ENCODE measurements at regions not wholly inside any gene's neighbourhood (a gene's known extent, or its start where the extent isn't known, plus 50 kb on each side); places are given as distances from the start of the nearest gene placed in this dataset.

- 63 to 87% (median 72%) methylated on average over 3 of the region's 3 CpGs for WGBS, 5 donors
These were observed 855.8 kb downstream of the HACE1 start for GRCh38 chr6:104003803-104004516.

GRCh38 chr6:103995571-103995970, 864.1 kb downstream of the HACE1 start:
- no peak for DNase-seq
- H3K4me1 ChIP-seq, result no peaks in the 10 kb centered on the region
- H3K27me3 ChIP-seq, result no peaks in the 10 kb centered on the region
- TF ChIP-seq CTCF (IDR thresholded peaks at IDR 0.05) (no peak), EP300 (IDR thresholded peaks at IDR 0.05) (no peak), POLR2A (IDR thresholded peaks at IDR 0.05) (no peak), POLR2AphosphoS5 (IDR thresholded peaks at IDR 0.05) (no peak)
- intact Hi-C loops (cut with DNase I; ENCODE audit: low total_unique reads), result no loop called here
- WGBS, 5 donors, result 85 to 93% (median 90%) methylated on average over 1 of the region's 1 CpG
- H3K4me3 ChIP-seq, result no peak overlapping the region
- no peaks in the 10 kb centered on the region for H3K36me3 ChIP-seq
- H3K9me3 ChIP-seq, result no peaks in the 10 kb centered on the region
- no peak overlapping the region for H3K27ac ChIP-seq

More at GRCh38 chr6:104003803-104004516, 855.8 kb downstream of the HACE1 start:
- no peak for TF ChIP-seq POLR2A (IDR thresholded peaks at IDR 0.05)
- peak in 1 of 7 experiments; percentile 6 for TF ChIP-seq CTCF (IDR thresholded peaks at IDR 0.05)
- no peak overlapping the region for H3K4me3 ChIP-seq
- no peaks in the 10 kb centered on the region for H3K36me3 ChIP-seq
- no peaks in the 10 kb centered on the region for H3K4me1 ChIP-seq
- no peak for DNase-seq
- H3K27ac ChIP-seq, result no peak overlapping the region
- H3K27me3 ChIP-seq, result no peaks in the 10 kb centered on the region
- H3K9me3 ChIP-seq, result no peaks in the 10 kb centered on the region
- intact Hi-C loops (cut with DNase I; ENCODE audit: low total_unique reads), result no loop called here

GRCh38 chr6:103983860-103984259, 875.9 kb downstream of the HACE1 start:
- no peak for TF ChIP-seq CTCF (IDR thresholded peaks at IDR 0.05)
- TF ChIP-seq EP300 (IDR thresholded peaks at IDR 0.05), result no peak
- no peak overlapping the region for H3K4me3 ChIP-seq
- no peak for DNase-seq
- H3K27me3 ChIP-seq, result no peaks in the 10 kb centered on the region
- H3K4me1 ChIP-seq, result no peaks in the 10 kb centered on the region
- no peaks in the 10 kb centered on the region for H3K9me3 ChIP-seq
- intact Hi-C loops (cut with DNase I; ENCODE audit: low total_unique reads), result no loop called here
- no peak overlapping the region for H3K27ac ChIP-seq
- H3K36me3 ChIP-seq, result no peaks in the 10 kb centered on the region
- WGBS, 5 donors, result 91 to 96% (median 93%) methylated on average over 6 of the region's 6 CpGs

GRCh38 chr6:103983011-103983410, 876.7 kb downstream of the HACE1 start:
- H3K4me3 ChIP-seq, result no peak overlapping the region
- TF ChIP-seq POLR2A (IDR thresholded peaks at IDR 0.05) (no peak), EP300 (IDR thresholded peaks at IDR 0.05) (no peak), CTCF (IDR thresholded peaks at IDR 0.05) (no peak), POLR2AphosphoS5 (IDR thresholded peaks at IDR 0.05) (no peak)
- no peak overlapping the region for H3K27ac ChIP-seq
- H3K36me3 ChIP-seq, result no peaks in the 10 kb centered on the region
- 31 to 46% (median 41%) methylated on average over 5 of the region's 5 CpGs for WGBS, 5 donors
- H3K4me1 ChIP-seq, result no peaks in the 10 kb centered on the region
- H3K9me3 ChIP-seq, result no peaks in the 10 kb centered on the region
- intact Hi-C loops (cut with DNase I; ENCODE audit: low total_unique reads), result no loop called here
- DNase-seq, result no peak
- H3K27me3 ChIP-seq, result no peaks in the 10 kb centered on the region
